NCI-H446 treated with DMSO at 0.1 percent for 48 hours (cell line): ENCODE measurements at regions not wholly inside any gene's neighbourhood (a gene's known extent, or its start where the extent isn't known, plus 50 kb on each side); places are given as distances from the start of the nearest gene placed in this dataset.
A peak's percentile ranks its signal among the peaks of the same experiment; 100 is the strongest.

Experiments used
- DNase-seq: peaks from one replicate; lab custom pipeline; 2025; lab: John Stamatoyannopoulos, UW

- no peak for DNase-seq
These were observed 145.3 kb downstream of the FAM83B start for GRCh38 chr6:54991761-54992330.

GRCh38 chr6:54992789-54993188, 146.2 kb downstream of the FAM83B start:
- DNase-seq, result no peak

- DNase-seq, result no peak
These were observed 146.7 kb downstream of the FAM83B start for GRCh38 chr6:54993294-54993693.

GRCh38 chr6:54993948-54994347, 147.4 kb downstream of the FAM83B start:
- DNase-seq, result no peak

GRCh38 chr6:54998576-54998975, 152.0 kb downstream of the FAM83B start:
- no peak for DNase-seq

- DNase-seq, result no peak
These were observed 157.3 kb downstream of the FAM83B start for GRCh38 chr6:55003719-55004430.

- no peak for DNase-seq
These were observed 162.6 kb downstream of the FAM83B start for GRCh38 chr6:55009131-55009530.

- DNase-seq, result no peak
These were observed 163.3 kb upstream of the HCRTR2 start for GRCh38 chr6:55011034-55011433.

- DNase-seq, result no peak
These were observed 161.9 kb upstream of the HCRTR2 start for GRCh38 chr6:55012454-55012853.

GRCh38 chr6:55014321-55015088, 159.8 kb upstream of the HCRTR2 start:
- DNase-seq, result peak; percentile 75

- peak; percentile 7 for DNase-seq
These were observed 158.1 kb upstream of the HCRTR2 start for GRCh38 chr6:55016261-55016660.

- no peak for DNase-seq
These were observed 156.6 kb upstream of the HCRTR2 start for GRCh38 chr6:55017555-55018300.

- peak; percentile 64 for DNase-seq
These were observed 154.7 kb upstream of the HCRTR2 start for GRCh38 chr6:55019591-55019990.

- no peak for DNase-seq
These were observed 151.1 kb upstream of the HCRTR2 start for GRCh38 chr6:55023230-55023629.

- no peak for DNase-seq
These were observed 141.2 kb upstream of the HCRTR2 start for GRCh38 chr6:55033016-55033546.

GRCh38 chr6:55034752-55035151, 139.6 kb upstream of the HCRTR2 start:
- no peak for DNase-seq

- no peak for DNase-seq
These were observed 134.0 kb upstream of the HCRTR2 start for GRCh38 chr6:55040102-55040848.

- no peak for DNase-seq
These were observed 127.4 kb upstream of the HCRTR2 start for GRCh38 chr6:55046869-55047422.

- no peak for DNase-seq
These were observed 126.8 kb upstream of the HCRTR2 start for GRCh38 chr6:55047451-55048044.

GRCh38 chr6:55049866-55050265, 124.4 kb upstream of the HCRTR2 start:
- DNase-seq, result no peak

- DNase-seq, result no peak
These were observed 121.5 kb upstream of the HCRTR2 start for GRCh38 chr6:55052846-55053245.
